Activated naive CD4-positive, alpha-beta T cell treated with anti-CD3 and anti-CD28 coated beads, Interleukin-2, amount 10 ng/mL, durations not matched to agents 7 days and 5 days (primary cell): ENCODE measurements at regions not wholly inside any gene's neighbourhood (a gene's known extent, or its start where the extent isn't known, plus 50 kb on each side); places are given as distances from the start of the nearest gene placed in this dataset.

Experiments used
- CTCF ChIA-PET: fragments of 350-600 bp; sonication (Branson Sonifier 250); formaldehyde crosslinking; loops from one replicate; lab custom pipeline; 2021; ENCODE audit warnings: antibody characterized with exemption; lab: Charles Lee
- DNase-seq: peaks from one replicate; pipeline ENCODE4 v3.0.0-alpha.2; 2020
- H3K27ac Mint-ChIP-seq: one replicate; pipeline ENCODE4 v1.8.0; 2021; ENCODE audit warnings: mild to moderate bottlenecking, moderate library complexity, mixed read lengths
- H3K27me3 Mint-ChIP-seq: one replicate; pipeline ENCODE4 v1.8.0; 2021; ENCODE audit warnings: mild to moderate bottlenecking, mixed read lengths
- H3K36me3 Mint-ChIP-seq: one replicate; pipeline ENCODE4 v1.8.0; 2021; ENCODE audit warnings: mixed read lengths
- H3K4me1 Mint-ChIP-seq: one replicate; pipeline ENCODE4 v1.8.0; 2021; ENCODE audit warnings: mixed read lengths
- H3K4me3 Mint-ChIP-seq: one replicate; pipeline ENCODE4 v1.8.0; 2021; ENCODE audit warnings: mild to moderate bottlenecking, moderate library complexity, mixed read lengths
- H3K9me3 Mint-ChIP-seq: one replicate; pipeline ENCODE4 v1.8.0; 2021; ENCODE audit warnings: mixed read lengths

DNA sequence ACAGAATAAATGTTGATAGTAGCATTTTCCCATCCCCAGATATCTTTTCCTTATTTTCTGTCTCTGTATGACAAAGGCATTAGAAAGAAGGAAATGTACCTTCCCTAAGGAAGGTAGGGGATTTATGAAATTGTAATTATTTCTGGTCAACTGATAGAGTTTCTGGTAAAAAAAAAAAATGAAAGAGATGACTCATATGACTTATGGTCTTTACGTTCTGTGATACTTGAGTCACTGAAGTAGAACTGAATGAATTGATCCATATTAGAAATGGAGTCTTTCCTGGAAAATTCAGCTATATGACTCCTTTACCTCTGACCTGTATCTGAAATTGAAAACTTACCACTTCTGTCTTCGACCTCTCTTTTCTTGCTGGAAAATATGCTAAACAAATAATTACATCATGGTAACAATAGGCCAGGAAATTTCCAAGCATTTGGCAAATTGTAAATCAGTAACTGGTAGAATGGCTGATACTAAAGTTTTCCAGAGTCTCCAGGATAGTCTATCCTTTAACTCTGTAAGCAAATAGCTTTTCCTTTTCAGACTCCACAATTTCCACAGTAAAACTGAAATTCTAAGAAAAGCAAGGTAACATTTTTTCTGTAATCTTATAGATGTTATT lies 364.3 kb upstream of the PTBP2 start:
- H3K36me3 Mint-ChIP-seq, result no peaks in the 10 kb centered on the region
- H3K9me3 Mint-ChIP-seq, result no peaks in the 10 kb centered on the region
- CTCF ChIA-PET, result no interaction called here
- no peak overlapping the region for H3K4me3 Mint-ChIP-seq
- no peaks in the 10 kb centered on the region for H3K27me3 Mint-ChIP-seq
- DNase-seq, result no peak
- no peaks in the 10 kb centered on the region for H3K4me1 Mint-ChIP-seq
- no peak overlapping the region for H3K27ac Mint-ChIP-seq

DNA sequence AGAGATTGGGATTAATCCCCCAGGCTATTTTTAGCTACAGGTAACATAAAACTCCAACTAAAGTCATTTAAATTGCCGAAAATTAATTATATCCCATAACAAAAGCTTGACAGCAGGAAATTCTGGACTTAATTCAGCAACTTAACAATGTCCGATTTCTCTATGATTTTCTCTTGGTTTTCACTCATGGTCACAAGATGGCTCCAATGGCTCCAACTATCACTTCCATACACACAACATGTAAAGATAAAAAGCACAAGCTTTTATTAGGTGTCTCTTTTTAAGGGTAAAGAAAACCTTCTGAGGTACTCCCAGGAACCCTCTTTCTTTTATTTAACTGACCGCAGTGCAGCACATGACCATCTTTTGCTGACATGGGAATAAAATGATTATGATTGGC lies 363.5 kb upstream of the PTBP2 start:
- H3K4me1 Mint-ChIP-seq, result no peaks in the 10 kb centered on the region
- CTCF ChIA-PET, result no interaction called here
- H3K9me3 Mint-ChIP-seq, result no peaks in the 10 kb centered on the region
- H3K36me3 Mint-ChIP-seq, result no peaks in the 10 kb centered on the region
- H3K27ac Mint-ChIP-seq, result no peak overlapping the region
- no peak overlapping the region for H3K4me3 Mint-ChIP-seq
- DNase-seq, result no peak
- H3K27me3 Mint-ChIP-seq, result no peaks in the 10 kb centered on the region

DNA sequence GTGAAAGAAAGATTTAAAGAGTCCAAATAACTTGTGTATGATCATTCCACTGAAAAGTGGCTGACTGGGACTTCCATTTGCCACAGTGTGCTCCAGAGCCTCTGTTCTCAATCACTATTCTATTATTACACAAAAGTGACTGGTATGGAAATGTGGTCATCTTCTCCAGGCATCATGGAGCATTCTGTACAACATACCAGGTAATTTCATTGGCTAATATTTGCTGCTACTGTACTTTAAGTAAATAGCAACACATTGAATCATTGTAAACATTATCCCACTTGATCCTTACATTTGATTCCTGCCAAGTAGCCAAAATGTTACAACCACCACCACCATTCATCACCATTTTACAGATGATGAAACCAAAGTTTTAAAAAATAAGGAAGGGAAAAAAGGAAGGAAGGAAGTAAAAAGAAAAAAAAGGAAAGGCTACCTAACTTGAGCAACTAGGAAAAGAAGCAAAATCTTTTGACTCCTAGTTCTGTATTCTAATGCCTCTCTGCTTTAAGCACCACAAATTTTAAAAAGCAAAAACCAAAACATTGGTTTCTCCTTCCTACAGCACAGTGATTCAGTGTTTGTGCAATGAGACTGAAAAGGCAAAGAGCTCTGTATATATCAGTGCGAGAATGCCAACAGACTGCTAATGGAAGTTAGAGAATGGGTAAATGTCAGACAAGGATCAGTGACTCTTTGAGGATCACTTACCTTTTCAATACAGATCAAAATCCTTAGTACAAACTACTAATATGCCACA lies 361.4 kb upstream of the PTBP2 start:
- CTCF ChIA-PET, result no interaction called here
- H3K9me3 Mint-ChIP-seq, result no peaks in the 10 kb centered on the region
- no peaks in the 10 kb centered on the region for H3K36me3 Mint-ChIP-seq

DNA sequence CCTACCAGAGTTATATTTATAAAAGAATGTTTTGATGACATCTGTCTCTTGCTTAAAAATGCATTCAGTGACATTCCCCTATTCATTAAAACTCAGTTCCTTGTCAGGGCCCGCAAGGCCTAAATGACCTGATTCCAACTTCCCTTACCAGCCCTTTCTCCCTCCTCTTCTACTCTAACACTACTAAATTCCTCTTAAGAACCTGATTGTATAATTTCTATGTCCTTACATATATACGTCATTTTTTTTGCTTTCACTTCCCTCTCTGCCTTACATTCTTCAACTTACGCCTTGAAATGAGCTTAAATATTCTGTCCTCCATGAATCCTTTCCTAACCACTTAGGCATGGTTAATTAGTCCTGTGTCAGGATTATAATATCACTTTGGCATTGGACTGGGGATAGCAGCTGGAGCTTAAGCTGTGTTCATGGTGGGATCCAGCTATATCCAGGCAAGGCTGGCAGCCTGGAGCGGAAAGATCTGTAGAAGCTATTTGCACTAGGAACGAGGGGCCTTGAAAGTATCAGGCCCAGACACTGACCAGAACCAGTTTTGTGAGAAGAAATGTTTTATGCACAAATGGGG lies 360.2 kb upstream of the PTBP2 start:
- H3K27me3 Mint-ChIP-seq, result no peaks in the 10 kb centered on the region
- CTCF ChIA-PET, result no interaction called here
- no peak overlapping the region for H3K27ac Mint-ChIP-seq
- DNase-seq, result no peak
- no peaks in the 10 kb centered on the region for H3K9me3 Mint-ChIP-seq
- H3K4me1 Mint-ChIP-seq, result no peaks in the 10 kb centered on the region
- H3K36me3 Mint-ChIP-seq, result no peaks in the 10 kb centered on the region
- H3K4me3 Mint-ChIP-seq, result no peak overlapping the region

More for the DNA sequence above, 361.4 kb upstream of the PTBP2 start:
- H3K27me3 Mint-ChIP-seq, result no peaks in the 10 kb centered on the region
- H3K4me1 Mint-ChIP-seq, result no peaks in the 10 kb centered on the region
- H3K4me3 Mint-ChIP-seq, result no peak overlapping the region
- H3K27ac Mint-ChIP-seq, result no peak overlapping the region
- DNase-seq, result no peak

DNA sequence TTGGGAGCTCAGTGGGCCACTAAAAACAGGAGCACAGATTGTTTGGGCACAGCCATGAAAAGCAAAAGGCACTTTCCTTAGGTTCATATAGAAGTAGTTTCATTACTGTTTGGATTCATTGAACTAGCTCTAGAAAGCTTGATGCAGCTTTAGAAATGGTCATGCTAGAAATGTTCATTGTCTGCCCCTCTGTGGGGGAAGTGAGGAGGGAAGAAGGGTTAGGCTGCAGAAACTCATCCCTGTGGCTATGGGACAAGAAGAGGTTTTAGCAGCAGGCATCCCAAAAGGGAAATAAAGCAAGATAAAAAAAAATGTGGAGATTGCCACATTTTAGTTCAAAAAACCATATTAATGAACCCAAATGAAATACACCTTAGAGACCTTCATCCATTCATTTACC lies 359.6 kb upstream of the PTBP2 start:
- CTCF ChIA-PET, result no interaction called here
- Mint-ChIP-seq H3K27me3 (no peaks in the 10 kb centered on the region), H3K4me1 (no peaks in the 10 kb centered on the region), H3K4me3 (no peak overlapping the region), H3K27ac (no peak overlapping the region), H3K36me3 (no peaks in the 10 kb centered on the region), H3K9me3 (no peaks in the 10 kb centered on the region)
- no peak for DNase-seq

DNA sequence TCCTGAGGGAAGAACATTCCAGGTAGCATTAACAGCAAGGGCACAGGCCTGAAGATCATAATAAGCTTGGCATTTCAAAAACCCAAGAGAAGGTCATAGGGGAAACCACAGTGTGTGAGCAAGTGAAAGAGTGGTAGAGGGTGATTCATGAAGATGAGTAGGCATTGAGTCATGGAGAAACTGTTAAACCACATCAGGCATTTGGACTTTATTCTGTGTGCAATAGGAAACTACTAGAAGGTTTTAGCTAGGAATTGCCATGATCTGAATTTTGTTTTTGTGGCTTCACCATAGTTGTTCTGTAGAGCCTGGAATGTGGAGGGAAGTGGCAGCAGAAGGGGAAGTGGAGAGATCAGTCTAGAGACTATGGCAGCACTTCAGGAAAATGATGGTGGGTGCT lies 359.0 kb upstream of the PTBP2 start:
- no peak overlapping the region for H3K27ac Mint-ChIP-seq
- no peak for DNase-seq
- H3K4me3 Mint-ChIP-seq, result no peak overlapping the region
- no peaks in the 10 kb centered on the region for H3K36me3 Mint-ChIP-seq
- H3K27me3 Mint-ChIP-seq, result no peaks in the 10 kb centered on the region
- CTCF ChIA-PET, result no interaction called here
- H3K4me1 Mint-ChIP-seq, result no peaks in the 10 kb centered on the region
- no peaks in the 10 kb centered on the region for H3K9me3 Mint-ChIP-seq

DNA sequence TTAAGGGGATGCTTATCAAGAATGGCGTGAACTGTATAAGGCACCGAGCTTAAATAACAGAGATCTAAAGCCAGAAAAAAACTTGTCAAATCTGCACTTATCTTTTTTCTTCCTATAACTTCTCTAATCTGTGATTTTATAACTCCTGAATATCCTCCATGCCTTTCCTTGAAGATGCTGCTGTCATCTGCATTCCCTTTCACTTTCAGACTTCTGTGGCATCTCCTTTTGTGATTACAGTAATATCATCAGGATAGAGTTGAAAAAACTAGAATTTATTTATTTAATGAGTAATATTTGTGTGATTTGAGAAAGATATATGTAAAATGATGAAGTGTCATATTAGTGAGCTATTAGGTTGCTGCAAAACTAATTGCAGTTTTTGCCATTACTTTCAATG lies 357.8 kb upstream of the PTBP2 start:
- no peaks in the 10 kb centered on the region for H3K36me3 Mint-ChIP-seq
- no peaks in the 10 kb centered on the region for H3K9me3 Mint-ChIP-seq
- no peak overlapping the region for H3K27ac Mint-ChIP-seq
- CTCF ChIA-PET, result no interaction called here
- H3K27me3 Mint-ChIP-seq, result no peaks in the 10 kb centered on the region
- H3K4me3 Mint-ChIP-seq, result no peak overlapping the region
- no peak for DNase-seq
- H3K4me1 Mint-ChIP-seq, result no peaks in the 10 kb centered on the region

DNA sequence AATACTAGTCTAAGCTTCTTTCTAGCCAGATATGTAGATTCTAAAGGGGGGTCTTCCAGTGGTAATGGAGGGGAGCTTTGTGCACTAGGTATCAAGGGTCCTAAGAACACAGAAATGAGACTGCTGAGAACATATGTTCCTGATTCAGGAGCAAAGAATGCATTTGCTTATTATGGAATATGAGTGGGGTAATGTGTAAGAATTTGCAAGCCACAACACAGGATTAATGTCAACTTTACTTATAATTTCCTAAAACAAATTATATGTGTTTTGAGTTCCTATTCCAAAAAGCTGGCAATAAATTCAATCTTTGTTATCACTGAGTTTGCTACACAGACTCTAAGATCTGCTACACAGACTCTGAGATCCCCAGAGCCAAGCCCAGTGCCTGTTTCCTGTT lies 357.0 kb upstream of the PTBP2 start:
- Mint-ChIP-seq H3K27me3 (no peaks in the 10 kb centered on the region), H3K36me3 (no peaks in the 10 kb centered on the region), H3K9me3 (no peaks in the 10 kb centered on the region), H3K4me3 (no peak overlapping the region), H3K27ac (no peak overlapping the region), H3K4me1 (no peaks in the 10 kb centered on the region)
- CTCF ChIA-PET, result no interaction called here
- DNase-seq, result no peak

DNA sequence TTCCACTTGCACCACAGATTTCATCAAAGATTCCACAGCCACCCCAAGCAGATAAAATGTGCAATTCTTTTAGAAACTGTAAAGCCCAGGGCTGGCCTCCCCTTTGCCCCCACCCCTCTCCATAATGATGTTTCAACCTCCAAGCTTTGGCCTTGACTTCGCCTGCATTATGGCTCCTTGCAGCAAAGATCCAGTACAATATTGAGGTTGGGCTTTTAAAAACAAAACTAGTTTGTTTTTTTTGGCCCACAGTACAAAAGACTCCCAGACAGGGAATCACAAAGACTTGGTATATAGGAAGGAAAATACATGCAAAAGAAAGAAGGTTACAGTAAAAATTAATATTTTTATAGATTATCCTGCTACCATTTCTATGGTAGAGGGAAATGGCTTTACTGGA lies 356.5 kb upstream of the PTBP2 start:
- H3K27me3 Mint-ChIP-seq, result no peaks in the 10 kb centered on the region
- no peak overlapping the region for H3K4me3 Mint-ChIP-seq
- H3K36me3 Mint-ChIP-seq, result no peaks in the 10 kb centered on the region
- no peaks in the 10 kb centered on the region for H3K9me3 Mint-ChIP-seq
- CTCF ChIA-PET, result no interaction called here
- H3K4me1 Mint-ChIP-seq, result no peaks in the 10 kb centered on the region
- H3K27ac Mint-ChIP-seq, result no peak overlapping the region
- DNase-seq, result no peak

DNA sequence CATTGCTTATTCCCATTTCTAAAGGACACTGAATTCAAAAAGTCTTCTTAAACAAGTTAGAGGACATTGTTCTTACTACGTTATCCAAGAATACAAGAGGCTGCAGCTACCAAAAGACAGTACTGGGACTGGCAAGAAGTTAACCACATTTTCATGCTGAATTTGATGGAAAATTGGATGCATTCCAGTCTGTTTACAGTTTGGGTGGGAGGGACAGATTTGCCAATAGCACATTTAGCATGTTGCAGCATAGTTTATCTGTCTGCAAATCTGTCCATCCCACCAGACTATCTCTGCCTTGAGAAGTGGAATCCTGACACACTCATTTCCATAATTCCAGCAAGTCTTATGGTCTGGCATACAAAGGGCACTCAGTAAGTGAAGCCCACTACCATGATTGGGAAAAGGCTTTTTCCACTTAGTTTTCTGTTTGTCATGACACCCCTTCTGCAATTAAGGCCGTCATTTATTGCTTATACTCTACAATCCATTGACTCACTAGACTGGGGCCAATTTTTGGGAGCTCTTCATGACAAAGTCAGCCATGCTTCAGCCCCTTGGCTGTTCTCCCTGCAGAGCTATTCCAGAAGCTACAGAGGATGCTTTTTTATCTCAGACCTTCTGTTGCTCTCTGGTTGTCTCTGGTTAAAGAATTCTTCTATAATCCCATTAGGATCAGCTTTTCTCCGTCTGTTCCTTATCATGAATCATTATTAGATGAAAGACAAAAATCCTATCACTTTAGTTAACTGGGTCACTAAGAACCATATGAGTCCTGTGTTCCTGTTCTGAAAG lies 355.8 kb upstream of the PTBP2 start:
- no peak overlapping the region for H3K27ac Mint-ChIP-seq
- H3K4me3 Mint-ChIP-seq, result no peak overlapping the region
- no peaks in the 10 kb centered on the region for H3K27me3 Mint-ChIP-seq
- CTCF ChIA-PET, result no interaction called here
- H3K4me1 Mint-ChIP-seq, result no peaks in the 10 kb centered on the region
- DNase-seq, result no peak
- no peaks in the 10 kb centered on the region for H3K9me3 Mint-ChIP-seq
- no peaks in the 10 kb centered on the region for H3K36me3 Mint-ChIP-seq

DNA sequence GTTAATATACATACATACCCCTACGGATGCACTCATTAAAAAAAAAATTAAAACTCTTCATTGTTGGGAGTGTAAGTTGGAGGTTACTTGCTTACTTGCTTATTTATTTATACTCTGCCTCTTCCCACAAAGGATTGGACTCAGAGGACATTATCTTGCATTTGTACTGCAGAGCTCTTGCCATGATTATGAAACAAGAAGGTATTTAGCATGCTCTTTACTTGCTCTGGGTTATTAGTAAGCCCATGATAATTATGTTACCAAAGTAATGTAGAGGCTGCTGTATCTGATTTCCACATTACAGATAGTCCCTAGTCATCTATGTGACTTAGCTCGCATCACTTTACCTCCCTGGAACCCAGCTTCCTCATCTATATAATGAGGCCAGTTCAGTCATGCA lies 355.1 kb upstream of the PTBP2 start:
- no peak overlapping the region for H3K27ac Mint-ChIP-seq
- no peak overlapping the region for H3K4me3 Mint-ChIP-seq
- CTCF ChIA-PET, result no interaction called here
- no peaks in the 10 kb centered on the region for H3K36me3 Mint-ChIP-seq
- no peaks in the 10 kb centered on the region for H3K4me1 Mint-ChIP-seq
- no peaks in the 10 kb centered on the region for H3K27me3 Mint-ChIP-seq
- H3K9me3 Mint-ChIP-seq, result no peaks in the 10 kb centered on the region
- no peak for DNase-seq

DNA sequence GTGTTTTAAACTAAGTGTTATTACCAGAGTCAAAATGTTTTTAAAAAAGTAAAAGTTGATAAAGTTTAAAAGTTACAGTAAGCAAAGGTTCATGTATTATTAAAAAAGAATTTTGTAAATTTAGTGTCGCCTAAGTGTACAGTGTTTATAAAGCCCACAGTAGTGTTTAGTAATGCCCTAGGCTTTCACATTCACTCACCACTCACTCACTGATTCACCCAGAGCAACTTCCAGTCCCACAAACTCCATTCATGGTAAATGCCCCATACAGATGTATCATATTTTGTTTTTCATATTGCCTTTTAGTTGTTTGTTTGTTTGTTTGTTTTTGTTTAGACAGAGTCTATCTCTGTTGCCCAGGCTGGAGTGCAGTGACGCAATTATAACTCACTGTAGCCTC lies 353.8 kb upstream of the PTBP2 start:
- Mint-ChIP-seq H3K9me3 (no peaks in the 10 kb centered on the region), H3K27me3 (no peaks in the 10 kb centered on the region), H3K36me3 (no peaks in the 10 kb centered on the region), H3K4me1 (no peaks in the 10 kb centered on the region), H3K4me3 (no peak overlapping the region), H3K27ac (no peak overlapping the region)
- CTCF ChIA-PET, result no interaction called here
- DNase-seq, result no peak

DNA sequence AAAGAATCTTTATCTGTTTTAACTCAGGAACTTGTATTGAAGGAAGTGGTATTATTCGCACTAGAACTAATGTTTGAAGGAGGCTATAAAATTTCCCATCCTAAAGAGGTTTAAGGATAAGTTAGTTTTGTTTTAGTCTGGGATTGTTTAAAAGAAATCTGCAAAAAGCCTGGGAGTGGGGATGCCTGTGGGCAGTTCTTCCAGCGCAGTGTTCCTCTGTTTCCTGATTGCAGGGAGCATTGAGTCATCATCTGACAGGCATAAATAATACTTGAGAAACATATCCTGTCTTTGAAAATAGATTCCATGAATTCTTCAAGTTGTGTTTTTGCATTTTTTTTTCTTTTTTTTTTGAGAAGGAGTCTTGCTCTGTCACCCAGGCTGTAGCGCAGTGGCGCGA lies 350.8 kb upstream of the PTBP2 start:
- no peaks in the 10 kb centered on the region for H3K4me1 Mint-ChIP-seq
- no peak overlapping the region for H3K4me3 Mint-ChIP-seq
- no peak overlapping the region for H3K27ac Mint-ChIP-seq
- H3K36me3 Mint-ChIP-seq, result no peaks in the 10 kb centered on the region
- H3K9me3 Mint-ChIP-seq, result no peaks in the 10 kb centered on the region
- H3K27me3 Mint-ChIP-seq, result no peaks in the 10 kb centered on the region
- no peak for DNase-seq
- CTCF ChIA-PET, result no interaction called here

DNA sequence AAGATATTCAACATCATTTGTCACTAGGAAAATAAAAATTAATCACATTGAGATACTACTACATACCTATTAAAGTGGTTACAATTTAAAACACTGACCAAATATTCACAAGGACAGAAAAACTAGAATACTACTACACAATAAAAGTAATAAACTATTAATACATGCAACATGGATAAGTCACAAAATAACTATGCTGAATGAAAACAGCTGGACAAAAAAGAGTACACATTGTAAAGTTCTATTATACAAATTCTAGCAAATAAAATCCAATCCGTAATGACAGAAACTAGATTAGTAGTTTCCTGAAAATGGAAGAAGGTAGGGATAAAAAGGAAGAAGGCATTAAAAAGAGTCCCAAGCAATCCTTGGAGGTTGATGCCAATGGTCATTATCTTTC lies 348.7 kb upstream of the PTBP2 start:
- no peak for DNase-seq
- CTCF ChIA-PET, result no interaction called here
- Mint-ChIP-seq H3K4me3 (no peak overlapping the region), H3K36me3 (no peaks in the 10 kb centered on the region), H3K4me1 (no peaks in the 10 kb centered on the region), H3K9me3 (no peaks in the 10 kb centered on the region), H3K27me3 (no peaks in the 10 kb centered on the region), H3K27ac (no peak overlapping the region)
